UCSD-AML1 (cell line): ENCODE measurements at regions not wholly inside any gene's neighbourhood (a gene's known extent, or its start where the extent isn't known, plus 50 kb on each side); places are given as distances from the start of the nearest gene placed in this dataset.

ENCODE experiments used
- DNase-seq: peaks from one replicate; lab custom pipeline; 2025; ENCODE audit not compliant: unreplicated experiment; lab: John Stamatoyannopoulos, UW

DNA sequence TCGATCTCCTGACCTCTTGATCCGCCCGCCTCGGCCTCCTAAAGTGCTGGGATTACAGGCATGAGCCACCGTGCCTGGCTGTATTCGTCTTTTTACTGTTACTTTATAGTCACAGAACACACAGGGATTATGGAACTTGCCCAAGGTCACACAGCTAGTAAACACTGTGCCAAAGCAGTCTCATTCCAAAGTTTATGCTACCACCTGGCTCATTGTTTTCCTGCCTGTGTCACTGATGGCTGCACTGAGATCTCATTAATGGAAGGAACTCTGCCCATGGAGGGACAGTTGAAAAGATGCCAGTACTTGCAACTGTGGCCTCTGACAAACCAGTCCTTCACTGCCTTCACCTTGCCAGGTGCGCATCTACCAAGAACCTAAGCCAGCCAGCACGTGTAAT lies 517.7 kb downstream of the BCOR start:
- DNase-seq: no peak

DNA sequence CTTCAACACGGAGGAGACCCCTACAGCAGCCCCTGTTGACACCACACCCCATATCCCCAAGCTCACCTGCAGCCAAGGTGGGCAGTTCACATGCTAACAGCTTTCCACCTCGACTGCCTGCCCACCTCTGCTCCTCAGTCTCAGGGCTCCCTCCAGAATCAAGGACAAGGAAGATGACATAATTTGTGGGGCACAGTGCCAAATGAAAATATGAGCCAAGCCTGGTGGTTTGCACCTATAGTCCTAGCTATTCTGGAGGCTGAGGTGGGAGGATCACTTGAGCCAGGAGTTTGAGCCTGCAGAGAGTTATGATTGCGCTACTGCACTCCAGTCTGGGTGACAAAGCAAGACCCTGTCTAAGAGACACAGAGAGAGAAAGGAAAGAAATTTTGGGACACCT lies 516.3 kb downstream of the BCOR start:
- no peak for DNase-seq

DNA sequence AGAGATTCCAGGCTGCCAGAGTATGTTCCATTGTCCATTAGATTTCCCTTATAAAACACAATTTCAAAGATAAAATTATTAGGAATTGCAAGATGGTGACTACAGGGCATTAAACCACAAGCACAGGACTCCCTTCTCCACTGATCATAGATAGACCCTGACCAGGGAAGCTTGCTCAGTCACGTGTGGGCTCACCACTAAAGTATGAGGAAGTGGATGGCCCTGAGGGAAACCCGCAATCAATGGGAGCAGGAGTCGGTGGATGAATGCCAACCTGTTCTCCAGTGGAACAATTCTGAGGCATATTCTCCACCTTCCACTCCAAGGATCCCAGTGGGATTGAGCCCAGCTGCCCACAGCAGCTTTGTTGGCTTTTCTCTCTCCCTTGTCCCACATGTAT lies 515.7 kb downstream of the BCOR start:
- peak; percentile 21 for DNase-seq

DNA sequence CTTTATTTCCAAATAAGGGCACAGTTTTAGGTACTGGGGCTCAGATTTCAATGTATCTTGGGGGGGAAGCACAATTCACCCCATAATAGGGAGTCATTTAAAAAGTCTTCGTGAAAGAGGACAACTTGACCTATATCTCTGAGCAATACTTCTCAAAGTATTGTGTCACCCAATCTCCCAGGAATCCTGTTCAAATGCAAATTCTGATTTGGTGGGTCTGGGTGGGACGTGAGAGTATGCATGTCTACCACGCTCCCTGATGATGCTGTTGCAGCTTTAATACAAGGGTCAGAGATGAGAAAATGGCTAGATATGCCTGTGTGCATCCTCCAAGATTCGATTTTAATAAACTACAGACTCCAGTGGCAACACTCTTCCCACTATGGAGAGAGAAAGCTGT lies 514.8 kb downstream of the BCOR start:
- DNase-seq: no peak

DNA sequence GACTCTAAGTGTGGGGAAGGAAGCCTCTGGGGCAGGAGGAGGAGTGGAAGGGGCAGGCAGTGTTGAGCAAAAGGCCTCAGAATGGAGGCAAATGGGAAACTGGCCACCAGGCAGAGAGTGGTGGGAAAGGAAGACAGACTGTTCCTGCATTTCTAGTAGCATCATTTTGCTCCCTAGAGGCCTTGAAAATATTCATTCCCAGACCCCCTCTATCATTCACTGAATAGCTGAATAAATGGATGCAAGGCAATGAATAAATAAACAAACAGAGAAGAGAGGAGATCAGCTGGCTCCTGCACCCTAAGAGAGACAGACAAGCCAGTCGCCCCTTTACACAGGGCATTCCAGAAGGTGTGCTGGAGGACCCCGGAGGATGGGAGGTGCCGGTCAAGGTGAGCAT lies 511.9 kb downstream of the BCOR start:
- no peak for DNase-seq

DNA sequence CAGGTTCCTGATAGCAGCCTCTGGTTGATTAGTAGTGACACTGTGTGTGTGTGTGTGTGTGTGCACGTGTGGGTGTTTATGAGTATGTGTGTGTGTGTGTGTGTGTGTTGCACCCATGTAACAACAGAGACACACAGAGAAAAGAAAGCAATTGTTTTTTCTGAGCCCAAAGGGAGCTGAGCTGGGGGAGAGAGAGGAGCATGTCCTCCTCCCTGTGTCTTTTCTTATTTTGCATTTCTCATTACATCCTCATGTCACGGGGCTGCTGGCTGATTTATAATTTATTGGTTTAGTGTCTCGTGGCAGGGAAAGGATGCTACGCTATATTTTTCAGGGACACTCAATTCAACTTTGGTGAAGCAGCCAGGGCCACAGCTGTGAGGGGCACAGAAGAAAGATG lies 511.4 kb downstream of the BCOR start:
- no peak for DNase-seq

DNA sequence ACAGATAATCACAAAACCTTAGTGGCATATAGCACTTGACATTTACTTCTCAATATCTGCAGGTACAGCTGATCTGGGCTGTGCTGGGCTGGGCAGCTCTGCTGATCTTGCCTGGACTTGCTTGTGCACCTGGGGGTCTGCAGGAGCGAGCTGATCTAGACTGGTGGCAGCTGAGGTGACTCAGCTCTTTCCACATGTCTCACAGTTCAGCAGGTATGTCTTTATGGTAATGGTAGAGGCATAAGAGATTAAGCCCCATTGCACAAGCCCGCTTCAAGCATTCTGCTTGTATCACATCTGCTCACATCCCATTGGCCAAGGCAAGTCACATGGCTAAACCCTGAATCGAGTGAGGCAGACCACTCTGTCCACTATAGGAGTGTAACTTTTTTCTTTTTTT lies 506.7 kb downstream of the BCOR start:
- DNase-seq: no peak

DNA sequence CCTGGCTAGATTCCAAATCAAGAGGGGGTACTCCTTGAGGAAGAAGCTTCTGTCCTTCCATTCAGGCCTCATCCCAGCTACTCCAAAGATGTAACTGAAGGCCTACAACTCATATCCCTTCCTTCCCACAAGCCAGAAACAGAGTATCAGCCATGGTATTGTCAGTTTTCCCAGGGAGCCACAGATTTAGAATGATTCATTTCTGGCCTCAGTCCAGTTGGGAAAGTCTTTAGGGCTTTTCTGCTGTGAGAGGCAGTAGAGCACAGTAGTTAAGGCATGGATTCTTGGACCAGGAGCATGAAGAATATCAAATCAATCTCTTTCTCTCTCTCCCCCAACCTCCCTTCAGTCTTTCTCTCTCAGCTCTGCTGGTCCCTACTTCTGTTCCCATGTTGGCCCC lies 505.0 kb downstream of the BCOR start:
- DNase-seq: no peak

DNA sequence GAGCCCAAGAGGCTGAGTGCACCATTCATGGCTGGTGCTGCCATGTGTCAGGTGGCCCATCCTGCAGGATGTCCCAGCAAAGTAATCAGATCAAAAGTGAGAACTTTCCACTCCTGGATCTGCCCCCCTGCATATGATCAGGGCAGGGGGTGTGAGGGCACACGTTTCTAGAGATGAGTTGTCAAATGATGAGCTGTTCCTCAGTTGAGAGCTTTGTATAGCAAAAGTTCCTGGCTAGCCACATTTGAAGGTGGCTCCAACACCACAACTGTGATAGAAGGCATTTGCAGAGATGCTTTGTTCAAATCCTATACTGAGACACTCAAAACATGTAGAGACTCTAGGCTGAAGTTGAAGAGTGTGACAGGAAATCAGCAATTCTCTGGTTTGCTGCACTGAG lies 501.8 kb downstream of the BCOR start:
- DNase-seq: no peak

DNA sequence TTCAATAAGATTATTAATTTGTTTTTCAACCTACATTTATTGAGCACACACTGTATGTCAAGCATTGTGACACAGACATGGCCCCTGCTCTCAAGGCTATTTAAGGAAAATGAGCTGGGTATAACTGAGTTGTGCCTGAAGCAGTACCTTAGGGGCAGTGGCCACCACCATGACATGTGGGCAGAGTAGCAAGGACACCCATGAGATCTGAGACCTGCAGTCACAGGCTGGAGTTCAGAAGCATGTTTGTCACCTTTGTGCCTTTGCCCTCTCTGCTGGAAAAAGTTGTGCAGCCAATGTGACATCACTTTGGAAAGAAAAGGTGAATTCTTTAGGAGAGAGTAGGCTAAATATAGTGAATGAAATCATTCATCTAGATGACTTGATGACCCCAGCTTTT lies 501.3 kb downstream of the BCOR start:
- no peak for DNase-seq

DNA sequence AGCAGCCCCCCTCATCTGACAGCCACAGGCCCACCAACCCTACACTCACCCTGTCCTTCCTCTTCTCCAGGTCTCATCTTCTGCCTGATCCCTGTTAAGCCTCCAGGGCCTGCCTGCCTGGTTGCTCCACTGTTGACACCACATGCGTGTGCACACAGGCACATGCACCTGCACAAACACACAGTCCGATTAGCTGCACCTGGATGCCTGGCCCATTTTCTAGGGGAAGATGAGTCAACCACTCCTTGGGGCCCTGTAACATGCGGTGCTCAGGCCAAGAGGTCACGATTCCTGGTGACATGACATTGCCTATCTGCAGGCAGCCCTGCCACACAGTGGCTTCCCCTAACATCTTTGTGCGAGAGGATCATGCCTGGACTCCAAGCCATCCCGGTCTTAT lies 498.4 kb downstream of the BCOR start:
- DNase-seq: no peak

DNA sequence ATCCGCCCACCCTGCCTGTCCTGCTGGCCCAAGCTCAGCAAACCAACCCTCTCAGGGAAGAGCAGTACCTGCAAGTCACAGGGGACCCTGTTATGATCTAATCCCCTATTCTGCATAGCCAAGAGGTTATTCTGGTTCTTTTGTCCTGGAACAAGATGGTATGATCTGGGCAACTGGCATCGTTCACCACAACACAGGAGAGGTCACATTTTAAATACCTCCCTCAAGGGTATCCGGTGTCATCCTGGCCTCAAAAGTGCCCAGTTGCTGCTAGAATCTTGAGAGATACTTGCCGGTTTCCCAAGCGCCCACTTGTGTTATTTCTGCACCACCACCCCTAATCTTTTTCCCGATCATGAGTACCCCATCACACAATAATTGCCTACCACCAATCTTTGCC lies 497.5 kb downstream of the BCOR start:
- no peak for DNase-seq

DNA sequence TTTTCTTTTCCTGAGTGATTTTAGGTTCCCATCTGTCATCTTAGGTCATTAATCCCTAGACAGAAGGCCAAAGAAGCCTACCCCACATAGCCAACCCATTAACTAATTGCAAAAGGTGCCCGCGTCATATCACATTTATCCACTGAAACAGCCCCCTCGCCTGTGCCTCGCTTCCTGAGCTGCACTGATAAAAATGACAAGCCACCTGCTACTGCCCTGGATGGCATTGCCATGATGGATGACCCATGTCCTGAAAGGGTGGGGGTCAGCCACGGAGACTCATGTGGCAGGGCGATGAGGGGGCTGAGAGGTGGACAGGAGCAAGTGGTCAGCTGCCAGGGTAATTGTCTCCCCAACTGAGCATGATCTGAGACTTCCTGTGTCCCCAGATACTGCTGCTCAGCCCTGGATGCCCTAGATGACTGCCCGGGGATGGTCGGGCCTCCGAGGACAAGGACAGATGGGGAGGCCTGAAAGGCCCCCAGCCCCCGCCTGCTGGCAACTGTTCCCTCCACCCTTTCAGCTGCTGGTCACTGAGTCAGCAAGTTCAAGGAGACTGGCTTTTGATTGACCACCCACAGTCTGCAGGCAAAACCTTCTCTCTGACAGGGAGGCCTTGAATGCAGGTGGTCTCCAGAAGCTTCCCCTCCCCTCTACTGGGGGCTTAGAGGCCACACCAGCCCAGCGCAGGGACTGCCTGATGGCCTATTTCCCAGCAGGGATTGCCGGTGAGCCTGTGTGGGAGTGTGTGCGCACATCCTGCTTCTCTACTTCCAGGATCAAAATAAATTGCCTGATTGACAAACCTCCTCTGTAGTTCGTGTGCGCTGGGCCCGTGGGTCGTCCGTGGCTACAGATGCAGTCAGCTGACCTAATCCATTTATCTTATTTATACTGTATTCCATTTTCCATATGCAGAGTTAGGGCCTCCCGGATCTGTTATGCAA lies 496.3 kb downstream of the BCOR start:
- DNase-seq: no peak

DNA sequence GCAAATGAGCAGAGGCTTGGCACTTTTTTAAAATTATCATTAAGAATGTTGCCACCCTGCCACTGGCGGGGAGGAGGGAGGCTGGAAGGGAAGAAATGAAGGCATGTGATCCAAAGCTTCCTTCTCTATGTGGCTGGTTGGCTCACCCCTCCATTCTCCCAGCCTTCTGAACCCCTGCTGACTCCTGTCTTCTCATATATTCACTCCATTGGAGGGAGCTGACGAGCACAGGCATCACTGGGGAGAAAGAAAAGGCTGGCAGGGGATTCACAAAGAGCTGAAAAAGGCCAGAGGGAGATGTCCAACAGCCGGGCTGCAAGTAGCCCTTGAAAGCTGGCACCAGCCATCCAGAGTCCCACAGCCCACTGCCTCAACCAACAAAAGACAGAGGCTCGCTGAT lies 495.6 kb downstream of the BCOR start:
- no peak for DNase-seq

DNA sequence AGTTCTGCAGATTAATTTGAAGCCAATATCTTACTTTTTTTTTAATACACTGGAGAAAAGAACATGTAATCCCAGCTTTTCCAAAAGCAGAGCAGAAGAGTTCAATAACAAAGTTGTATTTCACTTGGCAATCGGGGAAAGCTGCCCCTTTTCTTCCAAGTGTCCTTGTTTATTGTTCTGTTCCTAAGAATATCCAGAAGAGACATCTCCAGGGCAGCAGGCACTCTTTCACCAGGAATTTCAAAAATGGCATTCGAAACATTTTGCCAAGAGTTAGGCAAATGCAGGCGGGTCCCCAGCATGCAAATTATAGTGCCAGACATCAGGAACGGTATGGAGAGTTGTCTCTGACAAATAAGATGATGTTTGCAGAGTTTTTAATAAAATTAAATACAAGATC lies 494.5 kb downstream of the BCOR start:
- no peak for DNase-seq

DNA sequence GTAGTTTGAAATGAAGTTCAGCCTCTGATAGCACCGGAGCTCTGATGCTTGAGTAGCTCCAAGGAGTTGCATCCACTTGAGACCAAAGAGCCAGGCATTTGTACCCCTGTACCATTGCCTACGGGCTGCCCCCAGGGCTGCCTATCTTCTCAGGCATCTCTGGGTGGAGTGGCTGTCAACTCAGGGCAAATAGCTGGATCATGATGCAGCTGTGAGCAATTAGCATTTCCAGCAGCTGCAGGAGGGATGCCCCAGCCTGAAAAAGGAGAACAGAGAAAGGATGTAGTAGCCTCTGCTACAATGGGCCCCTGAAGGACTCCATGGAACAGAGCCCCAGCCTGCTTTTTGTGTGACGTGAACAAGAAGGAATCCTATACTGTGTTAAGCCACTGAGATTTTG lies 492.6 kb downstream of the BCOR start:
- DNase-seq: no peak

DNA sequence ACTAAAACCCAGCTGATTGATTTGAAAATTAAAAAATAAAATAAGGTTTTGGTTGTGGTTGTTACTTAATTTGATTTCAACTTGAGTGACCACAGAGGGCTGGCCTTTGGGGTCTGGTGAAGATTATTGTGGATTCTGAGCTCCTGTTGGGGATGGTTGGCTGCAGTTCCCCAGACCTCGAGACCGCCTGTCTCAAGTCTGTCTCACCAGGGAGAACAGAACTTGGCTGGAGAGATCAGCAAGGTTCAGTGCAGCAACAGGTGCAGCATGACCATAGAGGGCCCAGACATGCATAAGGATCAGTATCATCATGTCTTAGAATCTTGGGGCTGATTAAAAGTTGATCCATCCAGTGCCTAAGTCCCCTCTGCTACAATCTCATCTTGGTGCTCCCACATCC lies 491.9 kb downstream of the BCOR start:
- no peak for DNase-seq

DNA sequence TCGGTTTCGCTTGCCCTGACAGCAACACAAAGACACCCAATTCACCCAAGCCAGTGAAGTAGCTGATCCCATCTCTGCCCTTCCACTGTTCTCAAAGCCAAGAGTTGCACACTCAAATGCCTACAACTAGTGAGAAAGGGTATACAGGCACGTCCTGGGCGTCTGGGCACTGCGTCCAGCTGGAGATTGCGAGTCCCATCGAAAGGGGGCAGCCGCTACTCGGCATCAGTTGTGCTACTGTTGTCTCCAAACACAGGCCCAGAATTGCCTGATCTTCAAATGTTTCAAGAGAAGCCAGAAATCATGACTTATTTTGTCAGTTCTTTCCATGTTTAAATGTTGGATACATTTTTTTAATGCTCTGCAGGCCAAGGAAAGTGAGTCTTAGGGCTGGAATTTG lies 487.8 kb downstream of the BCOR start:
- no peak for DNase-seq

DNA sequence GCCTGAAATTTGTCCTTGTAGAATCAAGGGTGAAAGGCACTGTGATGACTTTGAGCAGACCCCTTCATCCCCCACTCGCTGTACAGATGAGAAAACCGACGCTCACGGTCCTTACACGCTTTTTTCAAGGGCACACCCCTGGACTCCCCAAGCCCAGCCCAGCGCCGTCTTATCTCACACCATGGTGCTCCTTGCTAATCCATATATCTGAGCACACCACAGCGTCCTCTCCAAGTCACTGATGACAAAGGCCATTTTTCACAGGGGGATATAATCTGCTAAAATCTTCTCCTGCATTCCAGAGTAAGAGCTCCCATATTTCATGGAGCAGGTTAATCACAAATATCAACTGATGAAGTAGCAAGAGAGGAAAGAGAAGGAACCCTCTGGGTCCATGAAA lies 486.3 kb downstream of the BCOR start:
- DNase-seq: no peak

DNA sequence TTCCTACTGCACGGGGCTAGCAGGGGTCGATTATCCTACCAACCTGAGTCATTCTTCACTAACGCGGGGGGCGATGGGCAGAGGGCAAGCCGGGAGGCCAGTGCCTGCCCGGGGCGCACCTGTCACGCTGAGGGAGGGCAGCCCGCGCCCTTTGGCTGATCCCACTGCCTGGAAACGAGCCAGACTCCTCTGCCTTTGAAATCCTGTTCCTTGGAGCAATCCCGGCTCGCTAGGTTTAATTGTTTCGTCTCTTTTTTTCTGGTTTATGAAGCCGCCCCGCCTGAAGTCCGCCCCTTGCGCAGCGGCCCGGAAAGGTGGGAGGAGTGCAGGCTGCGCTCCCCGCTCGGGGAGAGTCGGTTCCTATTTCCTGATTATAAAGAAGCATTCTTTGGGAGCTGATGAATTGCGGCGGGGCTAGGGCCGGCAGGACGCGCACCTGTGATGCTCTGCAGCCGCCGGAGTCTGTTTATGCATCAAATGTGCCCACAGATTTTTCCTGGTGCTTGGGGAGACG lies 484.2 kb downstream of the BCOR start:
- DNase-seq: no peak

DNA sequence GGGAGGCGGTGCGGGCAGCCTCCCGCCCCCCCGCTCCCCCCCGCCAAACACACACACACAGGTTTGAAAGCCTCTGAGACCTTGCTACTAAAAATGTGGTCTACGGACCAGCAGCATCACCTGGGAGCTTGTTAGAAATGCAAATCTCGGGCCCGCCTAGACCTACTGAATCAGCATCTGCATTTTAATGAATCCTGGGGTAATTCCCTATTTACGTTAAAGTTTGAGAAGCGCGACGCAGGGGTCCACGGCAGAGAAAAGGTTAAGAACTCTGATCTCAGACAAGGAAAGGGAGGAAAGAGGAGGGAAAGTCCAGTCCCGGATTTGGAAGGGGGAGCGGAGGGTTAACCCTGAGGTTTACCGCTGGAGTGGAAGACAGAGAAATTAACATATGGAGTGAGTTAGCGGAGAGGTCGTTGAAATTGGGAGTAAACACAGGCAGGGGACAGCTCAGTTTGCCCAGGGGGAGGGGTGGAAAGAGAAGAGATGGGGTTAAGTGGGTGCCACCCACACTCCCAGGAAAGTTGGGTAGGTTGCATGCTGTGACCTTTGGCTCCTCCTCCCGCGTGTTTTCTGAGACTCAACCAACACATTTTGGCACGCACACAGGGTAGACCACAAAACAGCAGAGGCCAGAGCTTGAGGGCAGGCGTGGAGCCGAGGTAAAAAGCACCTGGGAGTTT lies 483.6 kb downstream of the BCOR start:
- DNase-seq: no peak

DNA sequence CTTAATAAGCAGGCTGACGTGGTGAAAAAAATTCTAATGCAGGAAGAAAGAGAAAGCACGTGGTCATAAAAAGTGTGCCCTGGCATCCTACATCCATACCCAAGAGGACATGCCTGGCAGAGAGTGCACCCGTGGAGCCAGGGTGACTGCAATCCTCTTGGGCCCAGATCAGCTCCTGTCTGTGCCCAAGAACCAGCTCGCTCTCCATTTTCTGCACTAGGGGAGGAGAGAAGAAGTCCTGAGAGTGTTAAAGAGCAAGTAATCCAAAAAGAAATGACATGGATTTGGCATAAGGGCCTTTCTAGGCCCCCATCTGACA lies 483.1 kb downstream of the BCOR start:
- no peak for DNase-seq
